ENCODE measurements at regions not wholly inside any gene's neighbourhood (a gene's known extent, or its start where the extent isn't known, plus 50 kb on each side); places are given as distances from the start of the nearest gene placed in this dataset.

DNA sequence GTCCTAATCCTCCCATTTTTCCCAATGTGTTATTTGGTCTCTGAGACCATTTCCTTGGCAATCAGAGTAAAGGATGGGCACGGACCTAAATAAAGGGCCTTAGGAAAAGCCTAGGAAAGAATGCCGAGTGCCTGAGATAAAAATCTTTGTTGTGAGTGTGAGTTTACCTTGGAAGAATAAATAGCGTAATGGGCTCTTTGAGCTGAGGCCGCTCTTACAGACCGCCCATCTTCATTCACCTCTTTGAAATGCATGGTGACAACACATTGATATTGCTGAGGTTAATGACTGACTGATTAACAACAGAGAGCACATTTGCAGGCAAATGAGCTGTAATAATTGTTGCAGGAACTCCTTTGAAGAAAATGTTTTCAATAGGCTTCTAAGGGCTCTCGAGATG lies 1967.1 kb upstream of the WWC1 start:
- Histone ChIP-seq H3K4me1 (no peaks in the 10 kb centered on the region), H3K4me3 (no peak overlapping the region), H3K9me3 (no peaks in the 10 kb centered on the region), H3K27ac (no peak overlapping the region), H3K36me3 (no peaks in the 10 kb centered on the region), H3K27me3 (no peaks in the 10 kb centered on the region)
- no peak for DNase-seq
- intact Hi-C loops (cut with DNase I; ENCODE audit: low total_unique reads) (no loop called here), in situ Hi-C loops (cut with MboI; ENCODE audit: low pct_ligation_motif_present in 1 of 4, low pct_unique_long_range_greater_than_20kb in 1 of 4, low sequenced_read_pairs in 3 of 4) (no loop called here)
- TF ChIP-seq, protein P1, sequence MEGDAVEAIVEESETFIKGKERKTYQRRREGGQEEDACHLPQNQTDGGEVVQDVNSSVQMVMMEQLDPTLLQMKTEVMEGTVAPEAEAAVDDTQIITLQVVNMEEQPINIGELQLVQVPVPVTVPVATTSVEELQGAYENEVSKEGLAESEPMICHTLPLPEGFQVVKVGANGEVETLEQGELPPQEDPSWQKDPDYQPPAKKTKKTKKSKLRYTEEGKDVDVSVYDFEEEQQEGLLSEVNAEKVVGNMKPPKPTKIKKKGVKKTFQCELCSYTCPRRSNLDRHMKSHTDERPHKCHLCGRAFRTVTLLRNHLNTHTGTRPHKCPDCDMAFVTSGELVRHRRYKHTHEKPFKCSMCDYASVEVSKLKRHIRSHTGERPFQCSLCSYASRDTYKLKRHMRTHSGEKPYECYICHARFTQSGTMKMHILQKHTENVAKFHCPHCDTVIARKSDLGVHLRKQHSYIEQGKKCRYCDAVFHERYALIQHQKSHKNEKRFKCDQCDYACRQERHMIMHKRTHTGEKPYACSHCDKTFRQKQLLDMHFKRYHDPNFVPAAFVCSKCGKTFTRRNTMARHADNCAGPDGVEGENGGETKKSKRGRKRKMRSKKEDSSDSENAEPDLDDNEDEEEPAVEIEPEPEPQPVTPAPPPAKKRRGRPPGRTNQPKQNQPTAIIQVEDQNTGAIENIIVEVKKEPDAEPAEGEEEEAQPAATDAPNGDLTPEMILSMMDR (IDR thresholded peaks at IDR 0.05), result no peak
- no peak for TF ChIP-seq POLR2A (IDR thresholded peaks at IDR 0.05)
- no peak for TF ChIP-seq EP300 (IDR thresholded peaks at IDR 0.05; ENCODE audit: low read depth)
- no peak for TF ChIP-seq POLR2AphosphoS5 (IDR thresholded peaks at IDR 0.05)
- 68 to 72% methylated on average over 6 of the region's 6 CpGs for WGBS, 2 donors (ENCODE audit: low coverage in 1 of 2)

DNA sequence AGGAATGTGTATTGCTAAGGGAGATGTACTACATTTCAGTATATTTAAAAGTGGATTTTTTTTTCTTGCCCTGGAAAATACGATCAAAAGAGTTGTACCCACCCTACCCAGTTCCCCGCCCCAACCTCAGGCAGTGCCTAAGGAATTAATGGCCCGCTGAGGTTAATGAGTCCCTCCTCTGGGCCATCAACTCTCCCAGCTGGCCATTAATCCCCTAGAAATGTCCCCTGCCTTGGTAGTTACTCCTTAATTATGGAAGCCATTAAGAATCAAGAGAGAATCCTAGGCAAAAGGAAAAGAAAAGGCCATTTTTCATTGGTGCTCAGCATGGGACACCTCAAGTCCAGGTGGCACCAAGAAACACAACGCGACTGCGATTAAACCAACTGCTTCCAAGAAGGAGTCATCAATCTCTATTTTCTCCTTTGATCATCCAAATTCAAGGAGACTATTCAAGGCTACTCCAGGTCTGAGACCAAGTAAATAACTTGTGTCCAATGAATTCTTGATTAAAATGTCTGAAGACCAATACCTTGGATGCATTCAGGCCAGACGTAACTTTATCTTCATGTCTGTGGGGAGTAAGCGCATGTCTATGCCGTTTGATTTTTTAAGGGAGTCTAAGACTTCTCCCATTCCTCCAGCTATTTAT lies 1962.2 kb upstream of the WWC1 start:
- no peak for DNase-seq
- in situ Hi-C loops (cut with MboI; ENCODE audit: low pct_ligation_motif_present in 1 of 4, low pct_unique_long_range_greater_than_20kb in 1 of 4, low sequenced_read_pairs in 3 of 4) (no loop called here), intact Hi-C loops (cut with DNase I; ENCODE audit: low total_unique reads) (no loop called here)
- 88% methylated on average over 8 to 9 of the region's 9 CpGs for WGBS, 2 donors (ENCODE audit: low coverage in 1 of 2)
- H3K27ac ChIP-seq, result no peak overlapping the region
- no peak overlapping the region for H3K4me3 ChIP-seq
- H3K4me1 ChIP-seq, result no peaks in the 10 kb centered on the region
- TF ChIP-seq POLR2A (IDR thresholded peaks at IDR 0.05) (no peak), POLR2AphosphoS5 (IDR thresholded peaks at IDR 0.05) (no peak), EP300 (IDR thresholded peaks at IDR 0.05; ENCODE audit: low read depth) (no peak)
- TF ChIP-seq, protein P1 (IDR thresholded peaks at IDR 0.05), result no peak
- no peaks in the 10 kb centered on the region for H3K36me3 ChIP-seq
- no peaks in the 10 kb centered on the region for H3K9me3 ChIP-seq
- no peaks in the 10 kb centered on the region for H3K27me3 ChIP-seq

DNA sequence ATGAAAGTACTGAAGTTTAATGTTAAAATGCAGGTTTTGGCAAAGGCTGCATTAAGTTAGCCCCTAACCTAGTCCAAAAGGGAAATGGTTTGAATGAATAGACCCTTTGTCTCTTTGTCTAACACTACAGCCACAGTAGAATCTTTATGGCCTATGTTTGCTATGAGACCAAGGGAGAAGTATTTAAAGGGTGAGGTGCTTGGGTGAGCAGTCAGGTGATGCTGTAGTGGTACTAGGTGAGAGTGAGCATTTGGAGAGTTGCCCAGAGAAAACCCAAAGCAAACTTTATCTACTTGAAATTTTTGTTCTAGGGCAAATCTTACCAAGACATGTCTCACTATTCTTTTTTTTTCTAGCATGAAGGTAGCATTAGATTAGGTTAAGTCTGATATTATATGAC lies 1961.4 kb upstream of the WWC1 start:
- TF ChIP-seq POLR2AphosphoS5 (IDR thresholded peaks at IDR 0.05) (no peak), EP300 (IDR thresholded peaks at IDR 0.05; ENCODE audit: low read depth) (no peak), POLR2A (IDR thresholded peaks at IDR 0.05) (no peak)
- TF ChIP-seq, protein P1 (IDR thresholded peaks at IDR 0.05), result no peak
- no peaks in the 10 kb centered on the region for H3K4me1 ChIP-seq
- no peak for DNase-seq
- no peaks in the 10 kb centered on the region for H3K27me3 ChIP-seq
- H3K4me3 ChIP-seq, result no peak overlapping the region
- no peak overlapping the region for H3K27ac ChIP-seq
- in situ Hi-C loops (cut with MboI; ENCODE audit: low pct_ligation_motif_present in 1 of 4, low pct_unique_long_range_greater_than_20kb in 1 of 4, low sequenced_read_pairs in 3 of 4) (no loop called here), intact Hi-C loops (cut with DNase I; ENCODE audit: low total_unique reads) (no loop called here)
- H3K9me3 ChIP-seq, result no peaks in the 10 kb centered on the region
- H3K36me3 ChIP-seq, result no peaks in the 10 kb centered on the region

DNA sequence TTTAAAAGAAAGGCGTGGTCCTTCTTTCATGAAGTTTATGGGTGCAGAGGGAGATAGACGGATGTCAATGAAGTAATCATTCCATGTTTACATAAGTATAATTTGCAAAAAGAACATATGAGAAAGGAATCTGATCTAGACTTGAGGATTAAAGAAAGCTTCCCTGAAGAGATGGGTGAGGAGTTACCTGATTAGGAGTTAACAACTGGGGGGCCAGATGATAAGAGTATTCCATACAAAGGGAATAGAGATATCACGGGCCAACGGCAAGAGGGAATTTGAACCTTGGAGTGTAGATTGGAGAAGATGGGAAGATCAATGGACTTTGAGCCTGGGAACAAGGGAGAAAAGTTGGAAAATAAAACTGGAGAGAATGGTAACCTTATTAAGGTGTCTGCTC lies 1959.9 kb upstream of the WWC1 start:
- Histone ChIP-seq H3K27me3 (no peaks in the 10 kb centered on the region), H3K27ac (no peak overlapping the region), H3K4me1 (no peaks in the 10 kb centered on the region), H3K4me3 (no peak overlapping the region), H3K36me3 (no peaks in the 10 kb centered on the region), H3K9me3 (no peaks in the 10 kb centered on the region)
- in situ Hi-C loops (cut with MboI; ENCODE audit: low pct_ligation_motif_present in 1 of 4, low pct_unique_long_range_greater_than_20kb in 1 of 4, low sequenced_read_pairs in 3 of 4), result no loop called here
- 14 to 58% methylated on average over 2 to 4 of the region's 4 CpGs for WGBS, 2 donors (ENCODE audit: low coverage in 1 of 2)
- TF ChIP-seq POLR2AphosphoS5 (IDR thresholded peaks at IDR 0.05) (no peak), POLR2A (IDR thresholded peaks at IDR 0.05) (no peak), EP300 (IDR thresholded peaks at IDR 0.05; ENCODE audit: low read depth) (no peak)
- TF ChIP-seq, protein P1 (IDR thresholded peaks at IDR 0.05), result no peak
- intact Hi-C loops (cut with DNase I; ENCODE audit: low total_unique reads), result no loop called here
- no peak for DNase-seq

Data from transverse colon (tissue), 4 donors.